Adipose tissue (tissue), 3 donors: ENCODE measurements at regions not wholly inside any gene's neighbourhood (a gene's known extent, or its start where the extent isn't known, plus 50 kb on each side); places are given as distances from the start of the nearest gene placed in this dataset.

Source experiments
- H3K27ac ChIP-seq: one replicate; pipeline ENCODE4 v1.5.1; 2013; ENCODE audit warnings: low read depth, low read length
- whole genome bisulfite sequencing, 3 donors: extraction: QIAGEN DNeasy Blood & Tissue Kit; methylation state at CpG; one replicate each; pipeline ENCODE4 v1.1.7; 2013; 5-methylcytosine and 5-hydroxymethylcytosine counted together
- donor health status: healthy with polysubstance abuse.
- donor health status: Bipolar disorder and iron deficiency.
- donor health status: healthy.

- no peak overlapping the region for H3K27ac ChIP-seq
- WGBS, 3 donors = 26 to 73% (median 28%) methylated on average over 14 of the region's 14 CpGs
Observed at GRCh38 chr10:43965033-43965917, 316.6 kb upstream of the ZNF32 start.

GRCh38 chr10:43964486-43964885 lies 315.8 kb upstream of the ZNF32 start:
- 69 to 93% (median 75%) methylated on average over 5 of the region's 5 CpGs for WGBS, 3 donors
- H3K27ac ChIP-seq = no peak overlapping the region

- 58 to 87% (median 62%) methylated on average over 10 of the region's 10 CpGs for WGBS, 3 donors
- no peak overlapping the region for H3K27ac ChIP-seq
Observed at GRCh38 chr10:43963793-43964425, 315.2 kb upstream of the ZNF32 start.

- WGBS, 3 donors = 94 to 95% (median 95%) methylated on average over 2 of the region's 2 CpGs
- H3K27ac ChIP-seq = no peak overlapping the region
Observed at GRCh38 chr10:43963379-43963778, 314.7 kb upstream of the ZNF32 start.

- 70 to 85% (median 78%) methylated on average over 11 of the region's 11 CpGs for WGBS, 3 donors
- H3K27ac ChIP-seq = no peak overlapping the region
Observed at GRCh38 chr10:43962346-43963191, 313.9 kb upstream of the ZNF32 start.

GRCh38 chr10:43961523-43962345 lies 313.1 kb upstream of the ZNF32 start:
- WGBS, 3 donors = 85 to 90% (median 86%) methylated on average over 15 of the region's 15 CpGs
- H3K27ac ChIP-seq = no peak overlapping the region

- WGBS, 3 donors = 81 to 82% (median 82%) methylated on average over 4 of the region's 4 CpGs
Observed at GRCh38 chr10:43960981-43961380, 312.3 kb upstream of the ZNF32 start.

GRCh38 chr10:43960477-43960876 lies 311.8 kb upstream of the ZNF32 start:
- H3K27ac ChIP-seq = no peak overlapping the region
- WGBS, 3 donors = 94 to 95% (median 95%) methylated on average over 4 of the region's 4 CpGs

More at GRCh38 chr10:43960981-43961380, 312.3 kb upstream of the ZNF32 start:
- H3K27ac ChIP-seq = no peak overlapping the region

GRCh38 chr10:43960135-43960415 lies 311.4 kb upstream of the ZNF32 start:
- 90 to 92% (median 91%) methylated on average over 2 of the region's 2 CpGs for WGBS, 3 donors
- no peak overlapping the region for H3K27ac ChIP-seq

- WGBS, 3 donors = 84 to 88% (median 88%) methylated on average over 11 of the region's 11 CpGs
- H3K27ac ChIP-seq = no peak overlapping the region
Observed at GRCh38 chr10:43959364-43960134, 310.9 kb upstream of the ZNF32 start.

- 96 to 97% (median 97%) methylated on average over 6 of the region's 6 CpGs for WGBS, 3 donors
- no peak overlapping the region for H3K27ac ChIP-seq
Observed at GRCh38 chr10:43958964-43959363, 310.3 kb upstream of the ZNF32 start.

- no peak overlapping the region for H3K27ac ChIP-seq
- 85 to 90% (median 86%) methylated on average over 6 of the region's 6 CpGs for WGBS, 3 donors
Observed at GRCh38 chr10:43958071-43958432, 309.4 kb upstream of the ZNF32 start.

- 93 to 95% (median 94%) methylated on average over 6 of the region's 6 CpGs for WGBS, 3 donors
- no peak overlapping the region for H3K27ac ChIP-seq
Observed at GRCh38 chr10:43957267-43958070, 308.8 kb upstream of the ZNF32 start.

- H3K27ac ChIP-seq = no peak overlapping the region
- 88 to 96% (median 94%) methylated on average over 3 of the region's 3 CpGs for WGBS, 3 donors
Observed at GRCh38 chr10:43955978-43956377, 307.3 kb upstream of the ZNF32 start.

GRCh38 chr10:43955002-43955596 lies 306.4 kb upstream of the ZNF32 start:
- 87 to 94% (median 91%) methylated on average over 5 of the region's 5 CpGs for WGBS, 3 donors
- no peak overlapping the region for H3K27ac ChIP-seq

- 84 to 85% (median 84%) methylated on average over 3 of the region's 3 CpGs for WGBS, 3 donors
- H3K27ac ChIP-seq = no peak overlapping the region
Observed at GRCh38 chr10:43953672-43954071, 305.0 kb upstream of the ZNF32 start.

- WGBS, 3 donors = 86 to 100% (median 98%) methylated on average over 1 of the region's 1 CpG
Observed at GRCh38 chr10:43952760-43953159, 304.1 kb upstream of the ZNF32 start.

More at GRCh38 chr10:43952760-43953159, 304.1 kb upstream of the ZNF32 start:
- H3K27ac ChIP-seq = no peak overlapping the region
